Stimulated activated CD4-positive, alpha-beta T cell treated with anti-CD3 and anti-CD28 coated beads, Interleukin-1b, Interleukin-23, amount 100 ng/mL, for 1 hour (primary cell): ENCODE measurements at regions not wholly inside any gene's neighbourhood (a gene's known extent, or its start where the extent isn't known, plus 50 kb on each side); places are given as distances from the start of the nearest gene placed in this dataset.

Experiments used
- DNase-seq, 2 donors: peaks; one replicate each; pipeline ENCODE4 v3.0.0-alpha.2; 2020; ENCODE audit warnings: low read depth in 2 of 2

- DNase-seq, result no peak
These were observed 198.5 kb downstream of the ADGRG6 start for GRCh38 chr6:142500250-142500786.

- DNase-seq, result no peak
These were observed 200.0 kb downstream of the ADGRG6 start for GRCh38 chr6:142501795-142502194.

GRCh38 chr6:142507065-142507464 is 205.3 kb downstream of the ADGRG6 start:
- no peak for DNase-seq

GRCh38 chr6:142510211-142510610 is 208.4 kb downstream of the ADGRG6 start:
- DNase-seq, result no peak

- no peak for DNase-seq
These were observed 216.3 kb downstream of the ADGRG6 start for GRCh38 chr6:142518126-142518525.

- DNase-seq, result no peak
These were observed 217.0 kb downstream of the ADGRG6 start for GRCh38 chr6:142518761-142519160.

- no peak for DNase-seq
These were observed 220.0 kb downstream of the ADGRG6 start for GRCh38 chr6:142521791-142522190.

GRCh38 chr6:142523515-142524375 is 221.9 kb downstream of the ADGRG6 start:
- no peak for DNase-seq

GRCh38 chr6:142530566-142530965 is 228.8 kb downstream of the ADGRG6 start:
- DNase-seq, result no peak

- no peak for DNase-seq
These were observed 229.9 kb downstream of the ADGRG6 start for GRCh38 chr6:142531727-142532126.

- DNase-seq, result no peak
These were observed 232.3 kb downstream of the ADGRG6 start for GRCh38 chr6:142534076-142534475.

- DNase-seq, result no peak
These were observed 232.7 kb downstream of the ADGRG6 start for GRCh38 chr6:142534484-142534883.

- no peak for DNase-seq
These were observed 236.0 kb downstream of the ADGRG6 start for GRCh38 chr6:142537612-142538478.

GRCh38 chr6:142542704-142543233 is 241.0 kb downstream of the ADGRG6 start:
- DNase-seq, result no peak

- no peak for DNase-seq
These were observed 241.8 kb downstream of the ADGRG6 start for GRCh38 chr6:142543606-142544005.

- no peak for DNase-seq
These were observed 242.5 kb downstream of the ADGRG6 start for GRCh38 chr6:142544199-142544838.

GRCh38 chr6:142545147-142545546 is 243.3 kb downstream of the ADGRG6 start:
- DNase-seq, result no peak

- no peak for DNase-seq
These were observed 246.8 kb downstream of the ADGRG6 start for GRCh38 chr6:142548566-142548965.

GRCh38 chr6:142550310-142551063 is 248.7 kb downstream of the ADGRG6 start:
- DNase-seq, result no peak

GRCh38 chr6:142551274-142551811 is 249.5 kb downstream of the ADGRG6 start:
- DNase-seq, result no peak

- DNase-seq, result no peak
These were observed 257.0 kb downstream of the ADGRG6 start for GRCh38 chr6:142558786-142559185.
